Astrocyte (in vitro differentiated cells and primary cell): ENCODE measurements at regions not wholly inside any gene's neighbourhood (a gene's known extent, or its start where the extent isn't known, plus 50 kb on each side); places are given as distances from the start of the nearest gene placed in this dataset.

Experiments used
- CTCF ChIP-seq: IDR thresholded peaks from 2 replicates; pipeline ENCODE4 v1.5.1; 2011; ENCODE audit warnings: low read depth, mild to moderate bottlenecking, inconsistent platforms, low read length, moderate library complexity; ENCODE audit not compliant: insufficient read depth
- EZH2 ChIP-seq: IDR thresholded peaks from 2 replicates; pipeline ENCODE4 v1.6.1; 2012; ENCODE audit warnings: mild to moderate bottlenecking, low read length, inconsistent platforms; ENCODE audit not compliant: insufficient read depth

GRCh38 chr5:135255461-135256178, 143.4 kb downstream of the MACROH2A1 start:
- TF ChIP-seq CTCF (no peak), EZH2 (no peak)
